ENCODE measurements at regions not wholly inside any gene's neighbourhood (a gene's known extent, or its start where the extent isn't known, plus 50 kb on each side); places are given as distances from the start of the nearest gene placed in this dataset.

GRCh38 chr6:139747154-139747553, 372.7 kb upstream of the CITED2 start:
- H3K9ac ChIP-seq (ENCODE audit: low read length), result no peak overlapping the region

GRCh38 chr6:139744891-139745290, 370.4 kb upstream of the CITED2 start:
- Histone ChIP-seq H3F3A (ENCODE audit: insufficient read depth, low read length, poor library complexity, severe bottlenecking) (no peaks in the 10 kb centered on the region), H3K4me3 (ENCODE audit: low read length) (no peak overlapping the region), H3K9ac (ENCODE audit: low read length) (no peak overlapping the region), H2AFZ (ENCODE audit: low read depth, low read length) (no peak overlapping the region), H3K4me2 (ENCODE audit: low read length) (no peak overlapping the region), H3K9me2 (ENCODE audit: insufficient read depth, low read length) (no peaks in the 10 kb centered on the region), H3K9me3 (ENCODE audit: low read length) (no peaks in the 10 kb centered on the region), H3K27ac (ENCODE audit: low read length) (no peak overlapping the region), H3K79me2 (replicated peaks; ENCODE audit: insufficient read depth, low read length) (no peaks in the 10 kb centered on the region), H4K20me1 (ENCODE audit: insufficient read depth) (no peaks in the 10 kb centered on the region), H3K27me3 (ENCODE audit: insufficient read depth, low read depth, low read length) (no peaks in the 10 kb centered on the region), H3K36me3 (ENCODE audit: insufficient read depth, low read length) (no peaks in the 10 kb centered on the region)
- TF ChIP-seq TAF1 (IDR thresholded peaks at IDR 0.05; ENCODE audit: low read depth) (no peak), EP300 (conservative IDR thresholded peaks at IDR 0.05; ENCODE audit: poor library complexity, severe bottlenecking) (no peak), MXI1 (conservative IDR thresholded peaks at IDR 0.05; ENCODE audit: poor library complexity, severe bottlenecking) (no peak), POLR2AphosphoS5 (IDR thresholded peaks at IDR 0.05) (no peak), RAD21 (conservative IDR thresholded peaks at IDR 0.05) (no peak), CTCF (IDR thresholded peaks at IDR 0.05; ENCODE audit: poor library complexity, severe bottlenecking) (no peak), EZH2 (IDR thresholded peaks at IDR 0.05; ENCODE audit: borderline replicate concordance, insufficient read depth, low read length, poor library complexity, severe bottlenecking) (no peak)

More at GRCh38 chr6:139747154-139747553, 372.7 kb upstream of the CITED2 start:
- no peaks in the 10 kb centered on the region for H3K9me3 ChIP-seq (ENCODE audit: low read length)
- TF ChIP-seq RAD21 (conservative IDR thresholded peaks at IDR 0.05) (no peak), REST (IDR thresholded peaks at IDR 0.05; ENCODE audit: borderline replicate concordance) (no peak), EP300 (conservative IDR thresholded peaks at IDR 0.05; ENCODE audit: poor library complexity, severe bottlenecking) (no peak), CTCF (IDR thresholded peaks at IDR 0.05; ENCODE audit: poor library complexity, severe bottlenecking) (no peak), SMC3 (conservative IDR thresholded peaks at IDR 0.05; ENCODE audit: poor library complexity) (no peak)
- no peaks in the 10 kb centered on the region for H3K9me2 ChIP-seq (ENCODE audit: insufficient read depth, low read length)
- H3K4me3 ChIP-seq (ENCODE audit: low read length), result no peak overlapping the region
- H2AFZ ChIP-seq (ENCODE audit: low read depth, low read length), result no peak overlapping the region
- no peaks in the 10 kb centered on the region for H3F3A ChIP-seq (ENCODE audit: insufficient read depth, low read length, poor library complexity, severe bottlenecking)
- no peak overlapping the region for H3K4me2 ChIP-seq (ENCODE audit: low read length)
- no peak overlapping the region for H3K27ac ChIP-seq (ENCODE audit: low read length)
- no peaks in the 10 kb centered on the region for H3K36me3 ChIP-seq (ENCODE audit: insufficient read depth, low read length)
- no peaks in the 10 kb centered on the region for H4K20me1 ChIP-seq (ENCODE audit: insufficient read depth)
- H3K79me2 ChIP-seq (replicated peaks; ENCODE audit: insufficient read depth, low read length), result no peaks in the 10 kb centered on the region
- H3K27me3 ChIP-seq (ENCODE audit: insufficient read depth, low read depth, low read length), result no peaks in the 10 kb centered on the region

All from neural cell (in vitro differentiated cells).